ENCODE measurements at regions not wholly inside any gene's neighbourhood (a gene's known extent, or its start where the extent isn't known, plus 50 kb on each side); places are given as distances from the start of the nearest gene placed in this dataset.

DNA sequence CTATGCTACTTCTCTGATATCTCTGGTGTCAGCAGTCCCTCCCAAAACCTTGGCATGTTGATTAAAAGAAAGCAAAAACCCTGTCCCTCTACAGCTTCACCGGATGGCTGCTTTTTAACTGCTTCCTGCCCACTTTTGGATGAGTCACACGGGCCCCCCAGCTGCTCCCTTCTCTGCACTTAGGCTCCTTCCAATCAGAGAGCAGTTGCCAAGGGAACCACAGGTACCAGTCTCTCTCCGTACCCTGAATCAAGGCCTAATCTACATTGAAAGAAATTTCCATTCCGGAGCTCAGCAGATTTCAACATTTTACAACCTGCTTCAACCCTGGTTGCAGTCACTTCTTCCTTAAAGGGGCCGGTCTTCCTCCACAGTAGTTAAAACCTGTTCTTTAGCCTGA is 70.6 kb upstream of the GJB5 start (continued):
- TF ChIP-seq REST (IDR thresholded peaks at IDR 0.05; ENCODE audit: unreplicated experiment) (no peak), CREB1 (CRISPR knock-in tag; IDR thresholded peaks at IDR 0.05; ENCODE audit: low read depth) (no peak), NANOG (IDR thresholded peaks at IDR 0.05; ENCODE audit: borderline replicate concordance) (no peak)

- no peak overlapping the region for H3K4me3 ChIP-seq
- peak overlapping the region; percentile 77; the same call in 1 of the 2 replicates for H2AFZ ChIP-seq
- no peaks in the 10 kb centered on the region for H4K20me1 ChIP-seq (replicated peaks; ENCODE audit: insufficient read depth)
- DNase-seq (ENCODE audit: low spot score): no peak
- no peak overlapping the region for H3K27ac ChIP-seq (ENCODE audit: low read depth)
- H3K9me2 ChIP-seq (ENCODE audit: insufficient read depth): no peaks in the 10 kb centered on the region
- H3K4me3 Mint-ChIP-seq: no peak overlapping the region
- no peaks in the 10 kb centered on the region for H3K36me3 ChIP-seq (ENCODE audit: insufficient read depth)
- no peak overlapping the region for H3K4me2 ChIP-seq
- peaks cover 17% of the 10 kb centered on the region for H3K4me1 Mint-ChIP-seq
- peaks cover 2% of the 10 kb centered on the region; the same call in 1 of the 3 replicates for H3K36me3 Mint-ChIP-seq (ENCODE audit: low read depth)
- H3K9me3 Mint-ChIP-seq: peaks cover 7% of the 10 kb centered on the region
- no peaks in the 10 kb centered on the region for H3K79me2 ChIP-seq (replicated peaks; ENCODE audit: insufficient read depth)
- TF ChIP-seq POLR2AphosphoS5 (IDR thresholded peaks at IDR 0.05; ENCODE audit: low read depth) (no peak), EZH2phosphoT487 (IDR thresholded peaks at IDR 0.05; ENCODE audit: unreplicated experiment) (no peak), JUNB (IDR thresholded peaks at IDR 0.05; ENCODE audit: unreplicated experiment) (no peak)
- TF ChIP-seq, protein P1, sequence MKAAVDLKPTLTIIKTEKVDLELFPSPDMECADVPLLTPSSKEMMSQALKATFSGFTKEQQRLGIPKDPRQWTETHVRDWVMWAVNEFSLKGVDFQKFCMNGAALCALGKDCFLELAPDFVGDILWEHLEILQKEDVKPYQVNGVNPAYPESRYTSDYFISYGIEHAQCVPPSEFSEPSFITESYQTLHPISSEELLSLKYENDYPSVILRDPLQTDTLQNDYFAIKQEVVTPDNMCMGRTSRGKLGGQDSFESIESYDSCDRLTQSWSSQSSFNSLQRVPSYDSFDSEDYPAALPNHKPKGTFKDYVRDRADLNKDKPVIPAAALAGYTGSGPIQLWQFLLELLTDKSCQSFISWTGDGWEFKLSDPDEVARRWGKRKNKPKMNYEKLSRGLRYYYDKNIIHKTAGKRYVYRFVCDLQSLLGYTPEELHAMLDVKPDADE (IDR thresholded peaks at IDR 0.05): no peak
- TF ChIP-seq, protein P2, sequence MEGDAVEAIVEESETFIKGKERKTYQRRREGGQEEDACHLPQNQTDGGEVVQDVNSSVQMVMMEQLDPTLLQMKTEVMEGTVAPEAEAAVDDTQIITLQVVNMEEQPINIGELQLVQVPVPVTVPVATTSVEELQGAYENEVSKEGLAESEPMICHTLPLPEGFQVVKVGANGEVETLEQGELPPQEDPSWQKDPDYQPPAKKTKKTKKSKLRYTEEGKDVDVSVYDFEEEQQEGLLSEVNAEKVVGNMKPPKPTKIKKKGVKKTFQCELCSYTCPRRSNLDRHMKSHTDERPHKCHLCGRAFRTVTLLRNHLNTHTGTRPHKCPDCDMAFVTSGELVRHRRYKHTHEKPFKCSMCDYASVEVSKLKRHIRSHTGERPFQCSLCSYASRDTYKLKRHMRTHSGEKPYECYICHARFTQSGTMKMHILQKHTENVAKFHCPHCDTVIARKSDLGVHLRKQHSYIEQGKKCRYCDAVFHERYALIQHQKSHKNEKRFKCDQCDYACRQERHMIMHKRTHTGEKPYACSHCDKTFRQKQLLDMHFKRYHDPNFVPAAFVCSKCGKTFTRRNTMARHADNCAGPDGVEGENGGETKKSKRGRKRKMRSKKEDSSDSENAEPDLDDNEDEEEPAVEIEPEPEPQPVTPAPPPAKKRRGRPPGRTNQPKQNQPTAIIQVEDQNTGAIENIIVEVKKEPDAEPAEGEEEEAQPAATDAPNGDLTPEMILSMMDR (conservative IDR thresholded peaks at IDR 0.05; ENCODE audit: low read depth in 2 of 2): no peak
- H3K27me3 ChIP-seq (ENCODE audit: insufficient read depth): no peaks in the 10 kb centered on the region
- H3K27ac Mint-ChIP-seq: no peak overlapping the region
- H3K27me3 Mint-ChIP-seq (ENCODE audit: insufficient read depth, low read depth, poor library complexity): peaks cover 9% of the 10 kb centered on the region
- no peaks in the 10 kb centered on the region for H3F3A ChIP-seq (replicated peaks; ENCODE audit: low read depth)
- peaks cover 13% of the 10 kb centered on the region; the same call in 1 of the 2 replicates for H3K4me1 ChIP-seq (ENCODE audit: insufficient read depth)
- peak; percentile 25; the same call in 1 of the 3 replicates for ATAC-seq
These were observed 69.6 kb upstream of the GJB5 start for GRCh38 chr1:34685225-34685624.

All from GM23338 (cell line).